ENCODE measurements at regions not wholly inside any gene's neighbourhood (a gene's known extent, or its start where the extent isn't known, plus 50 kb on each side); places are given as distances from the start of the nearest gene placed in this dataset.

DNA sequence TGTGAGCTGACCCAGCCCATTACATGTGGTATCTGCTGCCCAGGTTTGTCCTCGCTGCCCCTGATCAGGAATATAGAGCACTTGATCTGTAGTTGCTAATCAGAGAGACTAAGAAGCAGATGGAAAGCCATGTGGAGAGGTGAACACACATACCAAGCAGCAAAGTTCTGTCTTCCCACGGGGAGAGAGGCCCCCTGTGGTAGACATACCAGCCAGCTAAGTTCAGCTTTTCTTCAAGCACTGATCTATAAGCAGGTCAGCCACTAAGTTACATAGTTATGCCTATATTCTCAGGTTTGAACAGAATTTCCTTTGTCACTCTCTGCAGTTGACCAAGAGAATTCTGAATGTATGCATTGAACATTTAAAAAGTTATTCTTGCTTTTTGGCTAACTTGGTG lies 76.4 kb downstream of the DDX3Y start:
- DNase-seq (ENCODE audit: low read depth) = no peak

DNA sequence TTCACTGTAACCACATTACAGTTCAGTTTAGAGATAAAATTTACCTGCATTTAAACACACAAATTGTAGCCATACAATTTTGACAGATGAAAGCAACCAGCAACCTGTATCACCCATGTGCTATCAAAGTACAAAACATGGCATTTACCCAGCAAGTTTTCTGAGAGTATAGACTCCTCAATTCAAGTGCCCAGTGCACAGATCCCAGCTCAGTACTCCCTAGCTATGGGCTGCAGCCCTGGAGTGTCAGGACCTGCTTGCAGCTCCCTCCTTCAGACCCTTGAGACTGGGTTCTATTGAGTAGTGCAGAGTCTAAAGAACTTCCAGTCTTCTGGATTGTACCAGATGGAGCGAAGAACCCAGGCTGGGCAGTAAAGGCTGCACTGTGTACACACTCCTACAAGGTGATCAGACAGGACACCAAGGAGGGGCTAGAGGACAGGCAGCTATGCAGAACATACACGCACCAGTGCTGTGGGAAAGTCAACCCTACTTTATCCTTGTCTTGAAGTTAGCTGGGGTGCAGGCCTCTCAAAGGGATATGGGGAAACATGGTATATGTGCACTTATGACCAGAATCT lies 77.7 kb downstream of the DDX3Y start:
- no peak for DNase-seq (ENCODE audit: low read depth)

DNA sequence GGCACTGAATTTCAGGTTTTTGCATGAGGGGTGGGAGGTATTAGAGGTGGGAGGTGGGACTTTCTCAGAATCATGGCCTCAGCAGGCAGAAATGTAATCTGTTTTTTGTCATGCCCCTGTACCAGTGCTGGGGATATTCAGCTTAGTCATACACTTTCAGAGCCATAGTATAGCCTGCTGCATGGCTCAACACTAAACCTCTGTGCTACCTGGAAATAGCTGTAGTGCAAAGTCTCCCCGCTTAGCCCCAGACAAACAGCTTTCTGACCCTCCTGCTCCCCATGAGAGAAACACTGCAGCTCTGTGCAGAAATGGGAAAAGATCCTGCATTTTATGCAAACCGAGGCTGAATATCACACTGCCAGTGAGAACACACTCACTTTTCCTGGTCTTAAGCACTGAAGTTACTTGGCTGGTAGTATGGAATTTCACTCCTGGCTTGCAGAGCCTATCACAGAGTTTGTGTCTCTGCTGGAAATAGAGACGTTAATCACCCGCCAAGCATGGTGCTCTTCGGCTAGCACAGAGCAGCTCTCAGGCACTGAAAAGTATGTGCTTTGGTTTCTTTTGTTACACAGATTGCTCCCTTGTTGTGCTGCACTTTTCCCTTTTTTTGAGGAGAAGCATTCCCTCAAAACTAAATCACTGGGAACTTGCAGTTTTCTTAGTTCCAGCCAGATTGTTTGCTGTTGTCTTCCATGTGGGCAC lies 80.1 kb downstream of the DDX3Y start:
- no peak for DNase-seq (ENCODE audit: low read depth)

DNA sequence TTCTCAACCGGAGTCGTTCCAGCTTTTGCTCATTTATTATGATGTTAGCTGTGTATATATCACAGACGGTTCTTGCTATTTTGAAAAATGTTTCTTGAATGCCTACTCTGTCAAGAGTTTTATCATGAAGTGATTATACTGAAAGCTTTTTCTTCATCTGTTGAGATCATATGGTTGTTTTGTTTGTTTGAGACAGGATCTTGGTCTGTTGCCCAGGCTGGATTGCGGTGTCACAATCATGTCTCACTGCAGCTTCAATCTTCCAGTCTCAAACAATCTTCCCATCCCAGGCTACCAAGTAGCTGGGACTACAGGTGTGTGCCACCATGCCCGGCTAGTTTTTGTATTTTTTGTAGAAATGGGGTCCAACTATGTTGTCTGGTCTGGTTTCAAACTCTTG lies 112.8 kb downstream of the DDX3Y start:
- DNase-seq (ENCODE audit: low read depth) = no peak

DNA sequence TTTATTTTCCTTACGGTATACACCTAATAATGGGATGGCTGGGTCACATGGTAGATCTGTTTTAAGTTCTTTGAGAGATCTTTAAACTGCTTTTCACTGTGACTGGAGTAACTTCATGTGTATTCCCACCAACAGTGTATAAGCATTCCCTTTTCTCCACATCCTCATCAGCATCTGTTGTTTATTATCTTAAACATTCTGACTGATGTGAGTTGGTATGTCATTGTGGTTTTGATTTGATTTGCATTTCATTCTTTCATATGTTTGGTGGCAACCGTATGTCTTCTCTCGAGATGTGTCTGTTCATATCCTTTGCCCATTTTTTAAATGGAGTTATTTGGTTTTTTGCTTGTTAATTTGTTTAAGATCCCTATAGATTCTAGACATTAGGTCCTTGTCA lies 114.8 kb downstream of the DDX3Y start:
- no peak for DNase-seq (ENCODE audit: low read depth)

- no peak for DNase-seq (ENCODE audit: low read depth)
Observed at GRCh38 chrY:13020839-13021238, 116.2 kb downstream of the DDX3Y start.

DNA sequence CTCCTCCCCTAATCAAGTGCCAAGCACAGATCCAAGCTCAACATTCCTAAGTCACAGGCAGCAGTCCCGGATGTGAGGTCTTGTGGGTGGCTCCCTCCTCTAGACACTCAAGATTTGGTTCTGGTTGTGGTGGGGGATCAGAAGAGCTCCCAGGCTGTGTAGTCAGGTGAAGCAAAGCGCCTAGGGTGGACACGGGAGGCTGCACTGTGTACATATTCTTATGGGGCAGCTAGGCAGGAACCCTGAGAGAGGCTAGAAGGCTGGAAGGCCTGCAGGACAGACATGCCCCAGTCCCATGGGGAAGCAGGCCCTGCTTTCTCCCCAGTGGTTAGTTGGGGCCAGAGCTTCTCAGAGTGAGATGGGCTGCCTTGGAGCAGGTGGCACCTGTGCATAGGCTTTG lies 118.9 kb downstream of the DDX3Y start:
- DNase-seq (ENCODE audit: low read depth) = no peak

DNA sequence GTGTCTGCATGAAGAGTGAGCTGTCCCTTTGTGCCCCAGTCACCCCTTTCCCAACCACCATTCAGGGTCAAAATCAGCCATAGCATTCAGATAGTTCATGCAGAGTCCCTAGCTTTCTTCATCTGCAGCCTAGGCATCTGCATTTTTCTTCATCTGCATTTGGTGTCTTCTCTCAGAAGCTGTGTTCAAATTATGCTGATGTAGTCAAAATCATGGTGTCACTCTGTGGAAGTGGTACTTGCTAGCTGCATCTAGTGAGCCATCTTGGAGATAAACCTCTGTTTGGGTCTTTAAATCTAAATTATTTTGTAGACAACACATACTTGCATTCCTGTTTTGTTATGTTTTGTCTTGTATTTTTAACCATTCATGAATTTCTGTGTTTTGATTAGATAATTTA lies 119.8 kb downstream of the DDX3Y start:
- DNase-seq (ENCODE audit: low read depth) = no peak

GRCh38 chrY:13026906-13027305 lies 122.2 kb downstream of the DDX3Y start:
- no peak for DNase-seq (ENCODE audit: low read depth)

DNA sequence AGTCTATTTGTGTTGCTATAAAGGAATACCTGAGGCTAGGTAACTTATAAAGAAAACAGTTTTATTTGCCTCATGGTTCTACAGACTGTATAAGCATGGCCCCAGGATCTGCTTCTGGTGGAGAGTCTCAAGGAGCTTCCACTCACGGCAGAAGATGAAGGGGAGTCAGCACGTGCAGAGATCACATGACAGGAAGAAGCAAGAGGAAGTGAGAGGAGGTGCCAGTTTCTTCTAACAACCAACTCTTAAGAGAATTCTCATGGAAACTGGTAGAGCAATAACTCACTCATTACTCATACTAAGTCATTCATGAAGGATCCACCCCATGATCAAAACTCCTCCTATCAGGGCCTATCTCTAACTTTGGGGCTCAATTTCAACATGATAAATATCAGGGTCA lies 135.6 kb downstream of the DDX3Y start:
- DNase-seq (ENCODE audit: low read depth) = no peak

DNA sequence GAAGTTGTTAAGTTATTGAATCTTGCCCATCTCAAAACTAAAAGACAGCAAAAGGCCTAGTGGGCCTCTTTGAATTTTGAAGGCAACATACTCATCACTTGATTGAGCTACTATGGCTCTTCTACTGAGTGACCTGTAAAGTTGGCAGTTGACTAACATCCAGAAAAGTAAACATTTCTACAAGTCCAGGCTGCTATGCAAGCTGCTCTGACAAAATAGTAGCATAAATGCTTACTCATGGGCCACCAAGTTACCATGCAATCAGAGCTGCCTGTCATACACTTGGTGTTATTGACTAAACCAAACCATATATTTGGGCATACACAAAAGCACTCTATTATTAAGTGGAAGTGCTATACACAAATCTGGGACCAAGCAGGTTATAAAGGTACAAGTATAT lies 148.8 kb downstream of the DDX3Y start:
- no peak for DNase-seq (ENCODE audit: low read depth)

GRCh38 chrY:13066372-13066771 lies 161.7 kb downstream of the DDX3Y start:
- DNase-seq (ENCODE audit: low read depth) = no peak

- DNase-seq (ENCODE audit: low read depth) = no peak
Observed at GRCh38 chrY:13068696-13069095, 164.0 kb downstream of the DDX3Y start.

DNA sequence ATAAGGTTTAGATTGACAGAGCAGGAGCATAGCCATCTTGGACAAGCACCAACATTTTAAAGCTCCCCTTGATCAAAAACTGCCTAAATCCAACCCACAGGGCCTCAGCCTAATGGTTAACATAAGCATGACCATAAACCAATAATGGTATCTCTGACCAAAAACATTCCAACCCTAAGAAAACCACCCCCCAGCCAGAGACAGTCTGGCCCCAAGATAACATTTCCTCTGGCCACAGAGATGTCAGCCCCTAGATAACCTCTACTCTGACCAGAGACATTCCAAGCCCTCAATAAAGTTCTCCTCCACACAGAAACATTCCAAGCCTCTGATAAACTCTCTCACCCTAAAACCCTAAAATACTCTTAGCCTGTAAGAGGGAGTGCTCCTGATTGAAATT lies 164.4 kb downstream of the DDX3Y start:
- peak; percentile 0 for DNase-seq (ENCODE audit: low read depth)

DNA sequence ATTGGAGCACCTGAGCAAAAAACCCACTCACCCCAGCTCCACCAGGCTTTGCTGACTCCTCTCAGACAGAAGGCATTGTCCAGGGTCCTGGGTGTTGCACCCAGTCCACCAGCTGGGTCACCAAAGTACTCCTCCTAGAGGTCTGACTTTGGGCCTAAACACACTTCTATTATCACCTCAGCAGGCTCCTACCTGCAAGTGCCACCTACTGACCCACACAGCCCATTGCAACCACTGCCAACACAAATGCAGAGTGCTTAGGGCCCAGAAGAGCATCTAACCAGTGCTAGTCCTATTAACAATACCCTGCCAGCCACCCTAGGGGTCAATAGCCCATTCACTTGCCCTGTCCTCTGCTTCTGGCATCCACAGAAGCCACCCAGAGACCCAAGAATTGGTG lies 178.1 kb downstream of the DDX3Y start:
- DNase-seq (ENCODE audit: low read depth) = no peak

GRCh38 chrY:13091575-13091974 lies 186.9 kb downstream of the DDX3Y start:
- DNase-seq (ENCODE audit: low read depth) = no peak

DNA sequence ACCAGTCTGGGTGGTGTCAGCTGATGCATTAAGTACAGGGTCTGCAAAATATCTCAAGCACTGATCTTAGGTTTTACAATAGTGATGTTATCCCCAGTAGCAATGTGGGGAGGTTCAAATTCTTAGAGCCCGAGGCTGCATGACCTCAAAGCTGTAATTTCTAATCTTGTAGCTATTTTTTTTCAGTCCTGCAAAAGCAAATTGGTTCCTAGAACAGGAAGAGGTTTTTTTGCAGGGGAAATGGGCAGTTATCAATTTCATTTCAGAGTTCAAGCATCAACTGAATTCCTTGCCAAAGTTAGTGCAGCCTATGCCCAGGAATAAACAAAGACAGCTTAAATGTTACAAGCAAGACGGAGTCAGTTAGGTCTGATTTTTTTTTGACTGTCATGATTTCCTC lies 188.3 kb downstream of the DDX3Y start:
- no peak for DNase-seq (ENCODE audit: low read depth)

DNA sequence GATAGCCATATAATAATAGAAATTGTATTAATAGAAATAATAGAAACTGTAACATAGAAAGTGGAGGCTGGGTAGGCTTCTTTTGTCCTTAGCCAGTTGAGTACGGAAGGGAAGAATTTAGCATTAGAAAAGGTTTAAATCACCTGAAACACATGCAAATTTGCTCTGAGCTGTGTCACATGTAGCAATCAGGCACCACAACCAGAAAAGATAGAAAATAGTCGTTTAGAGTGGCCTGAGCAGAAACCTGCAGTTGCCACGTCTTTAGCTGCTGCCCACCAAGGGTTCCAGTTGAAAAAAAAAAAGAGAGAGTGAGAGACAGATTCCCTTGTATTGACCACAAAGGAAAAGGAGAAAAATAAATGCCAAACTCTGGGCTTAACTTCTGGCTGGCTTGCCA lies 188.8 kb downstream of the DDX3Y start:
- DNase-seq (ENCODE audit: low read depth) = no peak

DNA sequence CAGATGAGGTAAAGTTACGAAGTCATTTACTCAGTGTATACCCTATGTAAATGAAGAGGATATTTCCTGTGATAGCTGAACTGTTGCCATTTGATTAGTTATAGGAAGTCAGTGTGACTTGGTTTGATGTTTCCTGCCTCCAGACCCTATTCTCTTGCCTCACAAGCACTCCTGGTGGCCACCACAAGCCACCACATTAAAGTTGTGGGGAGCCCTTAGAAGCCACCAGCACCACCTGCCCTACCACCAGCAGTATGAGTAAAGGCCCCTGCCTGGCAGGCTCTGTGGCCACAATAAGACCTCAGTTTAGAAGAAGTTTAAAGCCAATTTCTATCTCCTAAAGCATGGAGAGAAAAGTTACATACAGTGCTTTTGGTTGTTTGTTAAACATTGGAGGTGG lies 189.7 kb downstream of the DDX3Y start:
- DNase-seq (ENCODE audit: low read depth) = peak; percentile 0

DNA sequence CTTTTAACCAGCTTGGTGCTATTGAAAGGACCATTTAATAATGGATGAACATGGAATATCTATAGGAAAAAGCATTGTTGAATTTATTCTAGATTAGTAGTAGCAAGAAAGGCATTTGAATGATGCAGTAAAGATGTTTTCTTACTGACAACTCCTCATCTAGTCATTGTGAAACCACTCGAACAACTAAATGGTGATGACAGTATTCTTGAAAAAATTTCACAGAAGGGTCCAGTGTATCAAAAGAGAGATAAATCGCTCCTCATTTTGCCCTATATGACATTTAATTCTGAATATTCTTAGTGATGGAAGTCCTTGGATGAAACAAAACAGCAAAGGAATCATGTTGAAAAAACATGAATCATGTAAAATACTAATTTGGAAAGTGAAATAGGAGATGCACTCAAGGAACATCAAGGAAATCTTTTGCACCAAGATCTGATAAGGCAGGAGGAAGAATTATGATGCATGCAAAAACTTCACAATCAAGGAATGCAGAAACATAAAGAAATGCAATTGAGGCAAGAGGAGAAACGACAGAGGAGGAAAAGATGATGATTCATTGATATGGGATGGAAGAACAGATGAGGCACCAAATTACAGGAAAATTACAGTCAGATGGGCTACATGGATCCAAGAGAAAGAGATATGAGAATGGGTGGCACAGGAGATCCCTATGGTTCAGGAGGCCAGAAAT lies 190.4 kb downstream of the DDX3Y start:
- DNase-seq (ENCODE audit: low read depth) = no peak

GRCh38 chrY:13126881-13127456 lies 222.3 kb downstream of the DDX3Y start:
- no peak for DNase-seq (ENCODE audit: low read depth)

- no peak for DNase-seq (ENCODE audit: low read depth)
Observed at GRCh38 chrY:13127476-13127875, 222.8 kb downstream of the DDX3Y start.

GRCh38 chrY:13149148-13149547 lies 244.5 kb downstream of the DDX3Y start:
- no peak for DNase-seq (ENCODE audit: low read depth)

All from myocyte (in vitro differentiated cells).